A549 (cell line): ENCODE measurements at regions not wholly inside any gene's neighbourhood (a gene's known extent, or its start where the extent isn't known, plus 50 kb on each side); places are given as distances from the start of the nearest gene placed in this dataset.

Experiments used
- CHD4 ChIP-seq: fragments of 200-600 bp; sonication (generic); IDR thresholded peaks from 2 replicates; pipeline ENCODE4 v1.6.1; 2016; ENCODE audit warnings: antibody characterized with exemption, mild to moderate bottlenecking, borderline replicate concordance
- CTCF ChIP-seq: fragments of >200 bp; sonication (Bioruptor Twin); formaldehyde crosslinking; IDR thresholded peaks from 3 replicates; pipeline ENCODE4 v1.5.1; 2016
- EP300 ChIP-seq, 2 experiments: fragments of >200 bp; sonication (Bioruptor Twin); formaldehyde crosslinking; IDR thresholded peaks; 2 replicates in 1 of 2; 3 replicates in 1 of 2; pipeline ENCODE4 v1.6.1; 2016 to 2017
- MAZ ChIP-seq: fragments of 150-350 bp; IDR thresholded peaks from 2 replicates; pipeline ENCODE4 v1.6.1; 2014; ENCODE audit warnings: antibody characterized with exemption, low read depth, low read length, borderline replicate concordance
- POLR2A ChIP-seq: IDR thresholded peaks from 2 replicates; pipeline ENCODE4 v1.6.1; 2012; ENCODE audit warnings: mild to moderate bottlenecking, low read length
- REST ChIP-seq: fragments of 200-600 bp; sonication (generic); IDR thresholded peaks from 2 replicates; pipeline ENCODE4 v1.6.1; 2016; ENCODE audit warnings: antibody characterized with exemption, mild to moderate bottlenecking, moderate library complexity

GRCh38 chr2:120432293-120432975 lies 86.5 kb downstream of the INHBB start:
- no peak for TF ChIP-seq REST
- TF ChIP-seq CHD4, result no peak
- no peak for TF ChIP-seq CTCF
- TF ChIP-seq POLR2A, result no peak
- no peak for TF ChIP-seq MAZ
- TF ChIP-seq EP300 (IDR thresholded peaks at IDR 0.05), result no peak
